Stimulated activated CD4-positive, alpha-beta T cell treated with anti-CD3 and anti-CD28 coated beads, Interleukin-4, amount 100 ng/mL, for 48 hours (primary cell): ENCODE measurements at regions not wholly inside any gene's neighbourhood (a gene's known extent, or its start where the extent isn't known, plus 50 kb on each side); places are given as distances from the start of the nearest gene placed in this dataset.
"Not testable (repeated sequence)": the region's sequence is repeated elsewhere in the genome, so short reads cannot be mapped to it uniquely, and the experiment has no call there.

Source experiments
- DNase-seq, 2 donors: peaks; one replicate each; pipeline ENCODE4 v3.0.0-alpha.2; 2020; ENCODE audit warnings: low read depth in 2 of 2

- no peak for DNase-seq
Observed at GRCh38 chr12:11978726-11979384, 91.9 kb upstream of the BCL2L14 start.

- DNase-seq, result no peak
Observed at GRCh38 chr12:11980115-11980514, 90.6 kb upstream of the BCL2L14 start.

- peak; percentile 33 to 34 for DNase-seq
Observed at GRCh38 chr12:11981121-11981733, 89.5 kb upstream of the BCL2L14 start.

- no peak for DNase-seq
Observed at GRCh38 chr12:11984417-11984816, 86.3 kb upstream of the BCL2L14 start.

- DNase-seq, result no peak
Observed at GRCh38 chr12:11986165-11986564, 84.6 kb upstream of the BCL2L14 start.

- DNase-seq, result no peak
Observed at GRCh38 chr12:11987901-11988300, 82.8 kb upstream of the BCL2L14 start.

- no peak for DNase-seq
Observed at GRCh38 chr12:11991604-11992003, 79.1 kb upstream of the BCL2L14 start.

GRCh38 chr12:11992515-11992914 lies 78.2 kb upstream of the BCL2L14 start:
- DNase-seq, result no peak

GRCh38 chr12:11998307-11998943 lies 72.3 kb upstream of the BCL2L14 start:
- not testable (repeated sequence) for DNase-seq

- no peak for DNase-seq
Observed at GRCh38 chr12:11998944-11999315, 71.8 kb upstream of the BCL2L14 start.

GRCh38 chr12:12003609-12004008 lies 67.1 kb upstream of the BCL2L14 start:
- DNase-seq, result no peak

- no peak for DNase-seq
Observed at GRCh38 chr12:12004524-12004923, 66.2 kb upstream of the BCL2L14 start.

- peak; percentile 61 to 79 for DNase-seq
Observed at GRCh38 chr12:12007001-12007712, 63.6 kb upstream of the BCL2L14 start.

GRCh38 chr12:12007713-12008231 lies 63.0 kb upstream of the BCL2L14 start:
- DNase-seq, result no peak

- peak in 1 of 2 donors; percentile 63 for DNase-seq
Observed at GRCh38 chr12:12008232-12008850, 62.4 kb upstream of the BCL2L14 start.

GRCh38 chr12:12008931-12009611 lies 61.7 kb upstream of the BCL2L14 start:
- peak in 1 of 2 donors; percentile 52 for DNase-seq

GRCh38 chr12:12009749-12010276 lies 60.9 kb upstream of the BCL2L14 start:
- not testable (repeated sequence) for DNase-seq

GRCh38 chr12:12010277-12011039 lies 60.3 kb upstream of the BCL2L14 start:
- DNase-seq, result peak; percentile 54 to 72

GRCh38 chr12:12011880-12012260 lies 58.9 kb upstream of the BCL2L14 start:
- no peak for DNase-seq

GRCh38 chr12:12015073-12015685 lies 55.6 kb upstream of the BCL2L14 start:
- no peak for DNase-seq
